T-helper 17 cell (primary cell): ENCODE measurements at regions not wholly inside any gene's neighbourhood (a gene's known extent, or its start where the extent isn't known, plus 50 kb on each side); places are given as distances from the start of the nearest gene placed in this dataset.

Source experiments
- ATAC-seq: fragments of 150-1000 bp; cut with Tn5 transposase; 2 replicates; pipeline ENCODE4 v1.10.0; 2021; ENCODE audit warnings: mild to moderate bottlenecking, moderate library complexity
- DNase-seq, 3 donors: peaks; one replicate each; pipeline versions ENCODE4 v3.0.0 to v3.0.0-alpha.2; 2020 to 2021
- H3K9me3 ChIP-seq: one replicate; pipeline ENCODE4 v1.7.0; 2013; ENCODE audit warnings: low read length, mild to moderate bottlenecking; ENCODE audit not compliant: control insufficient read depth, poor library complexity, severe bottlenecking
- H3K27ac Mint-ChIP-seq: one replicate; pipeline ENCODE4 v1.8.0; 2022; ENCODE audit warnings: mild to moderate bottlenecking, moderate library complexity, mixed read lengths
- H3K27me3 Mint-ChIP-seq: one replicate; pipeline ENCODE4 v1.8.0; 2022; ENCODE audit warnings: mixed read lengths
- H3K36me3 Mint-ChIP-seq: one replicate; pipeline ENCODE4 v1.8.0; 2022; ENCODE audit warnings: low read depth, mixed read lengths
- H3K4me1 Mint-ChIP-seq: one replicate; pipeline ENCODE4 v1.8.0; 2022; ENCODE audit warnings: mild to moderate bottlenecking, mixed read lengths
- H3K4me3 Mint-ChIP-seq: one replicate; pipeline ENCODE4 v1.8.0; 2022; ENCODE audit warnings: mild to moderate bottlenecking, moderate library complexity, mixed read lengths

DNA sequence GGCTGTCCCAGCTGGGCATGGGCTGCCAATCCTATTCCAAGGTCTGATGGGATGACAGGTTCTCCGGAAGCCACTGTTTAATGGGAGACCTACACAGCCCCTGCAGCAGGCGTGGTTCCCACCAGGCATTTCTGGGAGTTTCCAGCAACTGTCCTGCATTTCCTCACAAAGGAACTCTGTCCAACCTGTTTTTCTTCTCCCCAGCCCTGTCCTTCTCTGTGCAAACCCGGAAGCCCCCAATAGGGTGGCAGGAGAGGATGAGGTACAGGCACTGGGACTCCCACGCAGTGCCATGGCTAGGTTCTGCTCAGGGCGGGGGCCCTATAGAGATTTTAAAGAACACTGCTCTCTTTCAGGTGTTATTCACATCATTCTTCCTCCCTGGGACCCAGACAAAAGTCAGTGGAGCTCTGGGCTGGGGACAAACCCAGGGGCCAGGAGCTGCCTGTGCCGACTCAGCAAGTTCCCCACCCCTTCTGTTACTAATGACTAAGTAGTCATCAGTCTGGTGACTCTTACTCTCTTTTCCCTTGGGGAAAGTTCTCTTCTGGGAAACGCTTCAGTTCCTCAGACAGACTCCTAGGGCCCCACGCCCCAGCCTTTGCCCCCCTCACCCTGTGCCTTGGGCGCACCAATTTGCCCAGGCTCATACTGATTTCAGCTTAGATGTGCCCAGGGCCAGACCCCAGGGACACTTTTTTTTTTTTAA lies 97.7 kb downstream of the CD47 start:
- ATAC-seq = no peak
- Mint-ChIP-seq H3K27ac (no peak overlapping the region), H3K4me3 (no peak overlapping the region), H3K27me3 (no peaks in the 10 kb centered on the region), H3K4me1 (peaks cover 23% of the 10 kb centered on the region), H3K36me3 (no peaks in the 10 kb centered on the region)
- no peaks in the 10 kb centered on the region for H3K9me3 ChIP-seq
- no peak for DNase-seq

DNA sequence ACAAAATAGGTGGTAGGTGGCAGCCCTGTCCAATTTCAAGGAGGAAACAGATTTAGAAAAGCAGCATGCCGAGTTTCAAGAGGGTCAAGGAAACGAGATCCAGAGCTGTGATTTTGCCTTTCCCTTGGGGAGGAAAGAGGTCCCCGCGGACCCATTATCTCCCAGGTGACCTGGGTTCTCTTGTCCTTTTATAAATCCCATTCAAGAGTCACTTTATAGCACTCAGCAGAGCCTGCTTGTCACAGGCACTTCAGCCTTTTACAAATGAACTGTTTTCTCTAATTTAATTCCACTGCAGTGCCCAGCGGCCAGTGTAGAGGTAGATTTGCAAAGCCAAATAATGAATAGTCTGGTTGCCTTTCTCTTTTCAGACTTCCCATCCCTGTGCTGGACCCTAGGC lies 99.9 kb downstream of the CD47 start:
- Mint-ChIP-seq H3K27me3 (no peaks in the 10 kb centered on the region), H3K36me3 (no peaks in the 10 kb centered on the region), H3K4me3 (no peak overlapping the region), H3K27ac (no peak overlapping the region), H3K4me1 (peaks cover 30% of the 10 kb centered on the region)
- H3K9me3 ChIP-seq = no peaks in the 10 kb centered on the region
- DNase-seq = no peak
- ATAC-seq = no peak

DNA sequence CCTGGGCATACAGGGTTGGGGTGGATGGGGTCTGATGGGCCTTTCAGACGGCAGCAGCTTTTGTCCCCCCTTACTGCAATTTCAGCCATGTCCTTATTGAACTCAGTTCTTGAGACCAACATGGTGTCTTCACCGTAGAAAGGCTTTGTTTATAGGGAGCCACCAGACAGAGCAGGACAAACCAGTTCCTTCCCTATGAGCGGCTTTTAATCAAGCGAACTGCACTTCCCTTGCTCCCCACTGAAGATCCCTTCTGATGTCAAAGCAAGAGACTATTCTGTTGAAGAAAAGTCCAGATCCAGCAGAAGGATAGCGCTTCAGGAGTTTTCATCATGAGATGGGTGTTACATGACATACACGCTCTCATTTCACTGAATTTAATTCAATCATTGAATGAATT lies 100.4 kb downstream of the CD47 start:
- no peak for ATAC-seq
- Mint-ChIP-seq H3K27me3 (no peaks in the 10 kb centered on the region), H3K36me3 (no peaks in the 10 kb centered on the region), H3K4me3 (no peak overlapping the region), H3K4me1 (peaks cover 28% of the 10 kb centered on the region), H3K27ac (no peak overlapping the region)
- no peak for DNase-seq
- no peaks in the 10 kb centered on the region for H3K9me3 ChIP-seq

DNA sequence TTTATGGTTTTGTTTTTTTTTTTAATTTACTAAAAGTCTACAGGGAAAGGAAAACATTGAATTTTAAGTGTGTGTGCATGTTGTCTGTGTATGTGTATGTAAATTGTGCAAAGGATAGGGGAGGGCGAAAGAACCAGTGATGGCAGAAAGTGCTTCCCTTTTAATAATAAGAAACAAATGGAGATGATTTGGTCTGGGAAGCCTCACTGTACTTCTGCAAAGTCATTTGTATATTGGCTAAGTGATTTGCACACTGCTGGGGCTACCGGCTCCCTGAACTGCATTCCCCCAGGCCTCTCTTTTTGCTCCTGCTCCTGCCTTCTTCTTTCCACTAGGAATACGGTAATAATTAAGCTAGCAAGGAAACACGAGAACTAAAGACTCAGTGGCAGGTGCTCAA lies 101.2 kb downstream of the CD47 start:
- H3K4me1 Mint-ChIP-seq = peaks cover 31% of the 10 kb centered on the region
- H3K9me3 ChIP-seq = no peaks in the 10 kb centered on the region
- ATAC-seq = no peak
- H3K4me3 Mint-ChIP-seq = no peak overlapping the region
- H3K36me3 Mint-ChIP-seq = no peaks in the 10 kb centered on the region
- no peak for DNase-seq
- no peaks in the 10 kb centered on the region for H3K27me3 Mint-ChIP-seq
- H3K27ac Mint-ChIP-seq = peak overlapping the region; percentile 91

DNA sequence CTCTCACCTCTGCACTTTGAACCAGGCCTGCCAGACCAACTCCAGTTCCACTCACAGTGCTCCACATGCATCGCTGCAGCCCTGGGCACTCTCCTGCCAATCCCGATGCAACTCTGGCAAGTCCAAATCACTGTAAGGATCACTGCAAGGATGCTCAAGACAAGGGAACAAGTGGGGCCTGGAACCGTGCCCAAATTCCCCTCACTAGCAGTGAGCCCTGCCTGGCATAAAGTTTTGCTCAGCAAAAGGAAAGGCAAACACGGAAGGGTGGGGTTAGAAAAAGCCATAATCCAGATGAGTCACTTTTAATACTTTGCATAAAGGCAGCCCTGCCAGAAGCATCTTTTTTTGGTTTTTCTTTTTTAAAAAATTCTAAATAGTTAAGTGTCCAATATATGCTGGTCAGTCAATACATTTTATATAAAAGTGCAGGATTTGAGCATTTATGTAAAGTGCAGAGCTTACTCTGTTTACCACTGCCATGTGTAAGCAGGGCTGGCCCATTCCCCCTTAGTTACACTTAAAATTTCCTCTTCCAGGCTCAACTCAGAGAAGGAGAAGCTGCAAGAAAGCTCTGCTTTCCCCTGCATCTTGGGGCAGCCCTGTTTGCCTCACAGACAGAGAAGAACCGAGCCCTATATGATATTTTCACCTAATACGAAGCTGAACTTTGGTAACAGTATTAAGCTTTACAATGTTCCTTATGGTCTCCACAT lies 102.2 kb downstream of the CD47 start:
- H3K27ac Mint-ChIP-seq = peak overlapping the region; percentile 91

DNA sequence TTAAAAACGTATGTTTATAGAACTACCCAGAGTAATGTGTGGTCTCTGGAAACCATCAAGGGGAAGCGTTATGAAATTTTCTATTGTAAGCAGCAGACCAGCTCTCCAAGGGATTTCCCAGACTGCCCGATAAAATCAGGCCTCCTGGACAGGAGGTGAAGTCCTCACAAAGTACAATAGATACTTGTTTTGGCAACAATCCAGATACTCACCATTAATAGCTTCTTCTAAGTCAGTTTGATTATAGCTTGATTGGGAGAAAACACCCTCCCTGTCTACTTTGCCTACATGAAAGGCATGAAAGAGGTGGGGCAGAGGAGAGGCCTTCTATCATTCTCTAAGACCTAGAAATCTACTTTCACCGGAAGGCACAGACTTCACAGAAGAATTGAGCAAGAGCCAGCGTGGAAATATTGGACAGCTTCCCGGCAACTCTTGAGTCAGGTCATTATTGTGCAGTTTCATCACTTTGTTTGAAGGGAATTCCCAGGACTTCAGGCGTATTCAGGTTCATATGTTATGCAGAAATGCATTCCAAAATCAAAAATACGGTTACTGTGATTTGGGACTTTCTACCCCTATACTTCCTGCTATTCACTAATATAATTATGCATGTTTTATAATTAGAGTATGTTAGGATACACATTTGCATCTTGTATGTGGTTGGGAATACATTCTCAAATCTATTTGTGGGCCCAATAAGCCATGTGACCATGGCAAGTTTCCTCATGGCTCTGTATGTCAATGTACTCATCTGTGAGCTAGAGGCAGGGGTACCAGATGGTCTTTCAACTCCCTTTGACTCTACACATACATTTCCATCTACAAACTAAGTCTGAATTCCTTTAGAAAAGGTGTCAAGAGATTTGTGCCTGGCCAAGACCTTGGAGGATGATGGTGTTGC lies 103.5 kb downstream of the CD47 start:
- Mint-ChIP-seq H3K4me1 (peaks cover 29% of the 10 kb centered on the region), H3K4me3 (peak overlapping the region; percentile 43), H3K27ac (peak overlapping the region; percentile 91), H3K36me3 (no peaks in the 10 kb centered on the region), H3K27me3 (no peaks in the 10 kb centered on the region)
- ATAC-seq (no peak), DNase-seq (no peak)
- no peaks in the 10 kb centered on the region for H3K9me3 ChIP-seq

More for the DNA sequence above, 102.2 kb downstream of the CD47 start:
- Mint-ChIP-seq H3K36me3 (no peaks in the 10 kb centered on the region), H3K4me1 (peaks cover 31% of the 10 kb centered on the region), H3K27me3 (no peaks in the 10 kb centered on the region), H3K4me3 (peak overlapping the region; percentile 80)
- peak; percentile 84 for ATAC-seq
- no peaks in the 10 kb centered on the region for H3K9me3 ChIP-seq
- DNase-seq = no peak

DNA sequence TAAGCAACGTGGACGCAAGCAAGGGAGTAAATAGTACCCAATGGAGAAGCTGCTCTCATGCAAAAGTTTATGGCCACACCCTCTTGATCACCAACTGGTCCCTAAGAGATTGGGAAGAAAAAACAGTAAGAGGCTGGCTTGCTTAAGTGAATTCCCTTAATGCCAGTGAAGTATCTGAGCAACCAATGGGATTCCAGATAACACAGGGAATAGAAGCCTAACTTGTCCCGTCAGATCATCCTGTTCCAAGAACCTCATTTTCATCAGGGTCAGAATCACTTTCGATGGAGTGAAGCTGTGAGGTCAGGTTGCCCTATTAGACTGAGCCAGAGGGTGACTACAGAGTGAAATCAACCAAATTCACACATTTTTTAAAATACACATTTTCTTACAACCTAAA lies 104.3 kb downstream of the CD47 start:
- Mint-ChIP-seq H3K27ac (peak overlapping the region; percentile 91), H3K4me1 (peaks cover 34% of the 10 kb centered on the region), H3K27me3 (no peaks in the 10 kb centered on the region), H3K36me3 (no peaks in the 10 kb centered on the region), H3K4me3 (peak overlapping the region; percentile 43)
- no peak for DNase-seq
- no peak for ATAC-seq
- H3K9me3 ChIP-seq = no peaks in the 10 kb centered on the region

DNA sequence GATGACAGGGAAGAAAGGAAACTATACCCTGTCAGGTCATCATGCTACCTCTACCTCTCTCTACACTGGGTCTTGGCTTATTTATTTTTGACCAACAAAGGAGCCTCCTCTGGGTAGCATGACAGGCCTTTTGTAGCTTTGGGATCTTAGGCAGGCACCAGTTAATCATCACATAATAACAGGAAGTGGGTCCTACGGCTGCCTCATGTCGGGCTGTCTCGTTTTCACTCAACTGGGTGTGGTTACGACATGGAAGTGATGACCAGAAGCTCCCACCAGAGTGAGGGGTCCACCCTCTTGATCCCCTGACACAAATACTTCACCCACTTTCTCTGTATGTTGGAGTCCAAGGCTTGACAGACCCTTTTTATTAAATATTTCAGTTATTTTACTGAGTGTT lies 105.3 kb downstream of the CD47 start:
- H3K36me3 Mint-ChIP-seq = no peaks in the 10 kb centered on the region
- DNase-seq = no peak
- H3K4me3 Mint-ChIP-seq = peak overlapping the region; percentile 71
- H3K27me3 Mint-ChIP-seq = no peaks in the 10 kb centered on the region
- H3K27ac Mint-ChIP-seq = peak overlapping the region; percentile 89
- H3K4me1 Mint-ChIP-seq = peaks cover 40% of the 10 kb centered on the region
- no peaks in the 10 kb centered on the region for H3K9me3 ChIP-seq
- ATAC-seq = peak; percentile 48

DNA sequence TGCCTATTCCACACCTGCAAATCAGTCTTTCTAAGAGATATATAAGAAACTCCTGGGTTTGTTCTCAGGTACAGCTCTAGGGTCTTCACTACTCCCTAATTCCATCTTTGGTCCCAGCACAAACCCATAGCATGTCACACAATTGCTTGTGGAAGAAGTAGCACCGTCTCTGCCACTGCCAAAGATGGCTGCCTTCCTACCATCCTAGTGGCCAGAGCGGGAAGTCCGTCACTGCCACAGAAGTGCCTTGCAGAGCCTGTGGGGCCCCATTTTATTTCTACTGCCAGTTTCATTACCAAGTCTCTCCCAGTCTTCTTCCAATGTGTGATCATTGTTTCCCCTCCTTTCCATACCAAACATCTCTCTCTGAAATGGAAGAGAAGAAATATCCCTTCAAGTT lies 107.6 kb downstream of the CD47 start:
- no peaks in the 10 kb centered on the region for H3K9me3 ChIP-seq
- DNase-seq (no peak), ATAC-seq (no peak)
- Mint-ChIP-seq H3K4me1 (peaks cover 37% of the 10 kb centered on the region), H3K36me3 (no peaks in the 10 kb centered on the region), H3K4me3 (no peak overlapping the region), H3K27ac (no peak overlapping the region), H3K27me3 (no peaks in the 10 kb centered on the region)

DNA sequence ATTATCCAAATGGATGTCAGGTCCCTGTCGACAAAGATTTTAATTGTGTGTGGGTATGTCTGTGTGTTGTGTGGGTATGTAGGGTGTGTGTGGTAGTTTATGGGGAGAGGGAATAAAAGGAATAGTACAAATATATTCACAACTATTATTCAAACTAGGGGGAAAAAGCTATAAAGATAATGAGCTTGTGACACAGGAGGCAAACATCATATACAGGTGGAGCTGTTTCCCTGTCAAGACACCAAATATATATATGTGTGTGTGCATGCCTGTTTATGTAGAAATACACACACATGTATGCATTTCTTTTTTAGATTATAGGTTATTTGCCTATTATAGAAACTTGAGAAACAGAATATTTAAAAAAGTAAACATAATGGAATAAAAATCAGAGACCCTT lies 108.7 kb downstream of the CD47 start:
- H3K36me3 Mint-ChIP-seq = no peaks in the 10 kb centered on the region
- H3K9me3 ChIP-seq = no peaks in the 10 kb centered on the region
- H3K27me3 Mint-ChIP-seq = no peaks in the 10 kb centered on the region
- no peak for ATAC-seq
- H3K27ac Mint-ChIP-seq = peak overlapping the region; percentile 53
- peaks cover 40% of the 10 kb centered on the region for H3K4me1 Mint-ChIP-seq
- H3K4me3 Mint-ChIP-seq = no peak overlapping the region
- DNase-seq = no peak

DNA sequence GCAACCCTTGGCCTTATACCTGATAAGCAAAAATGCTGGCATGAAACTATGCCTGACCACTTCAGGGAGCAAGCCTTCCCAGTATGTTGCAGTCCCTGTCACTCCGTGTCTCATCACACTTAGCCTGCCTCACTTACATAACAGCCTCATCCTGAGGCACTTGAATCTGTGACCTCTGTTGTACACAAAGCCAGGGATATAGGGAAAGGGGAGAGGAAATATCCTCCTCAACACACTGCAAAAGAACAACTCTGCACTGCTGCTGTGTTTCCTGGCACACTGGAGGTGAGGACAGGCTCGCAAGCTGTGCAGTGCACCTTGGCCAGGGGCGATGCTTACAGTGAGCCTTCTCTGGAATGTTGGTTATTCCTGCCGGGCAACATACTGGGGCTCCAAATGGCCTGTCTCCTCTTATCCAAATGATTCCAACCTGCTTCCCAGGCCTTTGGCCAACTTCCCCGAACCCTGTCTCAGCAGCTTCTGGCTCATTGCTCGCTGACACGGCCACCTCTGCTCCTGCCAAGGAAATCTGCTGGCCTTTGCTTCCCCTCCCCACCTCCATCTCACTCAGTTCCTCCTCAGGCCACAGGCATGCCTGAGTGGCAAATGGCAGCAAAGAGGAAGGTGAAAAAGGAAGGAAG lies 109.2 kb downstream of the CD47 start:
- H3K9me3 ChIP-seq = no peaks in the 10 kb centered on the region
- Mint-ChIP-seq H3K4me1 (peaks cover 40% of the 10 kb centered on the region), H3K27ac (peak overlapping the region; percentile 53), H3K4me3 (no peak overlapping the region), H3K36me3 (no peaks in the 10 kb centered on the region), H3K27me3 (no peaks in the 10 kb centered on the region)
- DNase-seq (no peak), ATAC-seq (no peak)

DNA sequence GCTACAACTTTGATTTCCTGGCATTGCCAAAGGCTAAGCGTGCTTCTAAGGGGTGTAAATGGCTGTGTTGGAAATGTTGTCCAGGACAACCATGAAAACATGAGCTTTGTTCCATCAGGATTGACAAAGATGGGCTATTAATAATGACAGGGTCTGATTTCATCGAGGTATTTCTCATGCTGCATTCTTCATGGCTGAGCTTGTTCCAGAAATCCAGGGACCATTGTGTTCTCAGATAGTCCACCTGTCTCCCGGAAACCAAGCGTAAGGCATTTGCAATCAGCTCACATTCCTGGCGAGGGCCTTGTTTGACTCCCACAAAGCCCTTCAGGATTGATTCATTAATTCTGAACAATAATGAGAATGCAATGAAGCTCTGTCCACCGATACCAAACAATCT lies 111.3 kb downstream of the CD47 start:
- no peaks in the 10 kb centered on the region for H3K9me3 ChIP-seq
- H3K36me3 Mint-ChIP-seq = no peaks in the 10 kb centered on the region
- H3K27ac Mint-ChIP-seq = peak overlapping the region; percentile 94
- ATAC-seq (no peak), DNase-seq (no peak)
- H3K4me1 Mint-ChIP-seq = peaks cover 52% of the 10 kb centered on the region
- peak overlapping the region; percentile 68 for H3K4me3 Mint-ChIP-seq
- H3K27me3 Mint-ChIP-seq = no peaks in the 10 kb centered on the region
